ENCODE measurements at regions not wholly inside any gene's neighbourhood (a gene's known extent, or its start where the extent isn't known, plus 50 kb on each side); places are given as distances from the start of the nearest gene placed in this dataset.

- no peak for DNase-seq (ENCODE audit: low read depth)
Measured at GRCh38 chrX:104309169-104309568, 54.4 kb upstream of the ESX1 start.

- no peak for DNase-seq (ENCODE audit: low read depth)
Measured at GRCh38 chrX:104307341-104307740, 52.6 kb upstream of the ESX1 start.

GRCh38 chrX:104306180-104306579 lies 51.4 kb upstream of the ESX1 start:
- DNase-seq (ENCODE audit: low read depth): no peak
